Lower leg skin (tissue), 3 donors: ENCODE measurements at regions not wholly inside any gene's neighbourhood (a gene's known extent, or its start where the extent isn't known, plus 50 kb on each side); places are given as distances from the start of the nearest gene placed in this dataset.

Experiments
- POLR2A ChIP-seq, 2 donors: fragments of 450-650 bp; IDR thresholded peaks; one replicate each; pipeline ENCODE4 v1.6.1; 2016 to 2017; ENCODE audit warnings: antibody characterized with exemption in 2 of 2, mild to moderate bottlenecking in 1 of 2, moderate library complexity in 1 of 2
- TF ChIP-seq, protein P1 (sequence below), 3 donors: fragments of 450-650 bp; IDR thresholded peaks; one replicate each; pipeline ENCODE4 v1.5.1; 2016; ENCODE audit warnings: antibody characterized with exemption in 3 of 3, mild to moderate bottlenecking in 3 of 3, moderate library complexity in 2 of 3

DNA sequence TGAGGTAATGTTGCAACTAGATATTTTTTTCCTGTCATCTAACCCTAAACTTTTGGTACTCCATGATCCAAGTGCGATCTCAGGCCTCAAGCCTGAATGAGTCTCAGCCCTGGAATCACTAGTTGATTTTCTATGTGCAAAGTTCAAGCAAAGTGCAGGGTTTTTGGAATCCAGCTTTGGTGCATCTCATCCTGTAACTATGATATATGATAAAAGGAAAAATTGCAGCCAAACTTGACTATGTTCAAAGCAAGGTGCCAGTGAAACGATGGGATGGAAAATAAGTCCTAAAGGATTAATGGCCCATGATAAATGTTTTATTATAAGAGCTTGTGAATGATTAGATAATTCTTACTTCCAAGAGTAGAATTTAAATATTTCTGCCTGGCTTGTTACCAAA, 78.9 kb upstream of the NT5C1B start:
- no peak for TF ChIP-seq POLR2A (IDR thresholded peaks at IDR 0.05)
- TF ChIP-seq, protein P1, sequence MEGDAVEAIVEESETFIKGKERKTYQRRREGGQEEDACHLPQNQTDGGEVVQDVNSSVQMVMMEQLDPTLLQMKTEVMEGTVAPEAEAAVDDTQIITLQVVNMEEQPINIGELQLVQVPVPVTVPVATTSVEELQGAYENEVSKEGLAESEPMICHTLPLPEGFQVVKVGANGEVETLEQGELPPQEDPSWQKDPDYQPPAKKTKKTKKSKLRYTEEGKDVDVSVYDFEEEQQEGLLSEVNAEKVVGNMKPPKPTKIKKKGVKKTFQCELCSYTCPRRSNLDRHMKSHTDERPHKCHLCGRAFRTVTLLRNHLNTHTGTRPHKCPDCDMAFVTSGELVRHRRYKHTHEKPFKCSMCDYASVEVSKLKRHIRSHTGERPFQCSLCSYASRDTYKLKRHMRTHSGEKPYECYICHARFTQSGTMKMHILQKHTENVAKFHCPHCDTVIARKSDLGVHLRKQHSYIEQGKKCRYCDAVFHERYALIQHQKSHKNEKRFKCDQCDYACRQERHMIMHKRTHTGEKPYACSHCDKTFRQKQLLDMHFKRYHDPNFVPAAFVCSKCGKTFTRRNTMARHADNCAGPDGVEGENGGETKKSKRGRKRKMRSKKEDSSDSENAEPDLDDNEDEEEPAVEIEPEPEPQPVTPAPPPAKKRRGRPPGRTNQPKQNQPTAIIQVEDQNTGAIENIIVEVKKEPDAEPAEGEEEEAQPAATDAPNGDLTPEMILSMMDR (IDR thresholded peaks at IDR 0.05), result no peak
